Nephron (organoid): ENCODE measurements at regions not wholly inside any gene's neighbourhood (a gene's known extent, or its start where the extent isn't known, plus 50 kb on each side); places are given as distances from the start of the nearest gene placed in this dataset.

ENCODE experiments used
- H3K27ac Mint-ChIP-seq, 3 experiments: 2 replicates each; pipeline ENCODE4 v1.8.0; 2020; ENCODE audit warnings: mixed read lengths in 3 of 3, mild to moderate bottlenecking in 2 of 3, moderate library complexity in 1 of 3
- H3K27me3 Mint-ChIP-seq: 2 replicates; pipeline ENCODE4 v1.8.0; 2021; ENCODE audit warnings: low read depth, mild to moderate bottlenecking, moderate library complexity, mixed read lengths
- H3K36me3 Mint-ChIP-seq: 2 replicates; pipeline ENCODE4 v1.8.0; 2020; ENCODE audit warnings: low read depth, mixed read lengths
- H3K4me1 Mint-ChIP-seq: 2 replicates; pipeline ENCODE4 v1.8.0; 2020; ENCODE audit warnings: mixed read lengths
- H3K4me3 Mint-ChIP-seq, 3 experiments: 2 replicates each; pipeline ENCODE4 v1.8.0; 2020; ENCODE audit warnings: mild to moderate bottlenecking in 3 of 3, mixed read lengths in 3 of 3, moderate library complexity in 2 of 3
- H3K9me3 Mint-ChIP-seq: 2 replicates; pipeline ENCODE4 v1.8.0; 2020; ENCODE audit warnings: mixed read lengths
- TF ChIP-seq, protein P1 (sequence below), 3 experiments: fragments of 200-600 bp; sonication (generic); IDR thresholded peaks; one replicate each; pipeline ENCODE4 v1.5.0; 2021; ENCODE audit warnings: antibody characterized with exemption in 3 of 3; ENCODE audit not compliant: unreplicated experiment in 3 of 3

DNA sequence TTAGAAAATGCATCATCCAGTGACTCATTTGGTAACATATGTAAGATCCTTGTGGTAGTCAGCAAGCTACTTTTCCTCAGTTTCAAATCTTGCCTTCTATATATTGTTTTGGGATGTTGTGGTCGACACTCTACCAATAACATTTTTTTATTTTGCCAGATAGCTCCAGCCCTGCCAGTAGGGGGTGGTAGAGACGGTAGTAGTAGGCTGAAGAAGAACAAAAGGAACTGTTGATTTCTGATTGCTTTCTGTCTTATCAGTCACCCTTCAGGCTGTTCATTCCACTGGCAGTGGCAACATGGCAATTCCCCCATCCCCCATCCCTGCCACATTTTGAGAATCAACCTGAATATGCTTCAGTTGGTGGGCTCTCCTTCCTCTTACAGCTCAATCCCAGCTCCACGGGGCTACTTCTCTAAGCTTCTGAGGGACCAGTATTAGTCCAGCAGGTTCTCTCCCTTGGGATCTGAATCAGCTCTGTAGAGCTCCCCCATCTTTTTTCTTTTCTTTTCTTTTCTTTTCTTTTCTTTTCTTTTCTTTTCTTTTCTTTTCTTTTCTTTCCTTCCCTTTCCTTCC lies 171.5 kb upstream of the VEGFC start:
- Mint-ChIP-seq H3K36me3 (no peaks in the 10 kb centered on the region), H3K4me1 (no peaks in the 10 kb centered on the region), H3K27ac (no peak overlapping the region), H3K27me3 (peaks cover 3% of the 10 kb centered on the region), H3K4me3 (no peak overlapping the region), H3K9me3 (no peaks in the 10 kb centered on the region)
- TF ChIP-seq, protein P1, sequence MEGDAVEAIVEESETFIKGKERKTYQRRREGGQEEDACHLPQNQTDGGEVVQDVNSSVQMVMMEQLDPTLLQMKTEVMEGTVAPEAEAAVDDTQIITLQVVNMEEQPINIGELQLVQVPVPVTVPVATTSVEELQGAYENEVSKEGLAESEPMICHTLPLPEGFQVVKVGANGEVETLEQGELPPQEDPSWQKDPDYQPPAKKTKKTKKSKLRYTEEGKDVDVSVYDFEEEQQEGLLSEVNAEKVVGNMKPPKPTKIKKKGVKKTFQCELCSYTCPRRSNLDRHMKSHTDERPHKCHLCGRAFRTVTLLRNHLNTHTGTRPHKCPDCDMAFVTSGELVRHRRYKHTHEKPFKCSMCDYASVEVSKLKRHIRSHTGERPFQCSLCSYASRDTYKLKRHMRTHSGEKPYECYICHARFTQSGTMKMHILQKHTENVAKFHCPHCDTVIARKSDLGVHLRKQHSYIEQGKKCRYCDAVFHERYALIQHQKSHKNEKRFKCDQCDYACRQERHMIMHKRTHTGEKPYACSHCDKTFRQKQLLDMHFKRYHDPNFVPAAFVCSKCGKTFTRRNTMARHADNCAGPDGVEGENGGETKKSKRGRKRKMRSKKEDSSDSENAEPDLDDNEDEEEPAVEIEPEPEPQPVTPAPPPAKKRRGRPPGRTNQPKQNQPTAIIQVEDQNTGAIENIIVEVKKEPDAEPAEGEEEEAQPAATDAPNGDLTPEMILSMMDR (IDR thresholded peaks at IDR 0.05; ENCODE audit: unreplicated experiment in 3 of 3): no peak

DNA sequence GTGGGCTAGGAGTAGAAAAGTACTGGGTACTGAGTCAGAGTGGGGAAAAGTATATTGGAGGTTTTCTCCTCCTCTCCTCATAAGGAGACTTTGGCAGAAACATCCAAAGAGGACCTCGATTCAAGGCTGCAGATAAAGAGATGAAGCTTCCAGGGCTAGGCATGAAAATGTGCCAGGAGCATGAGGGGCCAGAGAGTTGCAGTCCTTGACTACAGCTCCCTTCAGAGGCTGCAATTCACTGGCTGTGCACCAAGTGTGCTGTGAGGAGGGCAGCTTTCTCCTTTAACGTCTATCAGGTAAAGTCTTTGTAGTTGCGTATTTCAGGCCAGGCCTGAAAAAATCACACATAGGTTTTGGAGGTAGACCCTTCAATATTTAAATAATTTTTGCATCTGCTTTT lies 174.9 kb upstream of the VEGFC start:
- Mint-ChIP-seq H3K27me3 (peaks cover 3% of the 10 kb centered on the region), H3K27ac (no peak overlapping the region), H3K4me1 (no peaks in the 10 kb centered on the region), H3K36me3 (no peaks in the 10 kb centered on the region), H3K9me3 (no peaks in the 10 kb centered on the region), H3K4me3 (no peak overlapping the region)
- TF ChIP-seq, protein P1 (IDR thresholded peaks at IDR 0.05; ENCODE audit: unreplicated experiment in 3 of 3): no peak

DNA sequence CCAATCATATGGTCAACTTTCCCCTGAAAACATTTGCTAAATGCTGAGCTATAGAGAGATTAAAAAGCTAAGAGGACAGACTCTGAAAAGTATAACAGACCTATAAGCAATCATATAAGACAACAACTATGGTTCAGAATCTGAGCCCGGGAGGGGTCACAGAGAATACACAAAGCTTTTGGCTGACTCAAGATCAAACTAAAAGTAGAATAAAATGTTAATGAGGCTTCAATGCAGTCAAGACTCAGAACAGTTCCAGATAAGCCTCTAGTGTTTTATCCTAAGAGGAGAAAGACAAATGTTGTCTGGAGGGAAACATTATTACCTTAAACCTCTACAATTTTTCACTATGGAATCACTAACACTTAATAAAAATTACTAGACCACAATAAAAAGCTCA lies 175.4 kb upstream of the VEGFC start:
- no peaks in the 10 kb centered on the region for H3K4me1 Mint-ChIP-seq
- TF ChIP-seq, protein P1 (IDR thresholded peaks at IDR 0.05; ENCODE audit: unreplicated experiment in 3 of 3): no peak
- no peaks in the 10 kb centered on the region for H3K36me3 Mint-ChIP-seq
- no peaks in the 10 kb centered on the region for H3K9me3 Mint-ChIP-seq
- no peak overlapping the region for H3K27ac Mint-ChIP-seq
- H3K4me3 Mint-ChIP-seq: no peak overlapping the region
- peaks cover 3% of the 10 kb centered on the region for H3K27me3 Mint-ChIP-seq

DNA sequence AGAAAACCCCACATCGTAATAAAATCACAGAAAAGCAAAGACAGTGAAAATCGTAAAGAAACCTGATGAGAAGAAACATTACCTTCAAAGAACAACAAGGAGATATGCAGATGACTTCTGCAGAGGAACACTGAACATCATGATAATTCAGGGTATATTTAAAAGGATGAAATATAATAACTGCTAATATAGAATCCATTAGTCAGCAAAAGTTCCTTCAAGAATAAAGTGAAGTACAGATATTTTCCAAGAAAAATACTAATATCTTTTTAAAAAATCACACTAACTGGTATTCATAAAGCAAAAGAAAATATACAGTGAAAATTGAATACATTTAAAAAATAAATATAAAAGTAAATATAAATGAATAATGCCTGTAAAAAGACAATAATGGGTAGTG lies 176.3 kb upstream of the VEGFC start:
- Mint-ChIP-seq H3K9me3 (no peaks in the 10 kb centered on the region), H3K27ac (no peak overlapping the region), H3K4me3 (no peak overlapping the region), H3K36me3 (no peaks in the 10 kb centered on the region), H3K4me1 (no peaks in the 10 kb centered on the region), H3K27me3 (peaks cover 3% of the 10 kb centered on the region)
- TF ChIP-seq, protein P1 (IDR thresholded peaks at IDR 0.05; ENCODE audit: unreplicated experiment in 3 of 3): no peak

DNA sequence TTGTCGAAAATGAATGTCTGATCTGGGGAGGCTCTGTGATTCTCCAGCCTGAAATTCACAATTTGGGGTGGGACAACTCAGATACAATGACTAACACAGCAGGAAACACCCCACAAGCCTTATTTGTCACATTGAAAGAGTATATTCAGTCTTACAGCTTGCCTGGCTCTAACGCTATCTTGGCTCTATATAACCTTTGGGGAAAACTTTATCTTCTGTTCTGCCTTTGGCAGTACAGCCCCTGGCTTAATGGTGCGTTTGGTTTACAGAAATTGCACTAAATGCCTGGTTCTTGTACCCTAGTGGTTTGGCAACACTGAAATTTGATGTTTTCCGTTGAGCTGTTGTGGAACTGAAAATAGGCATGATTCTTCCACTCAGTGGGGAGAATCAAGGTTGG lies 178.1 kb upstream of the VEGFC start:
- Mint-ChIP-seq H3K27me3 (peaks cover 3% of the 10 kb centered on the region), H3K9me3 (no peaks in the 10 kb centered on the region), H3K4me1 (no peaks in the 10 kb centered on the region), H3K4me3 (no peak overlapping the region), H3K36me3 (no peaks in the 10 kb centered on the region), H3K27ac (no peak overlapping the region)
- TF ChIP-seq, protein P1 (IDR thresholded peaks at IDR 0.05; ENCODE audit: unreplicated experiment in 3 of 3): no peak

DNA sequence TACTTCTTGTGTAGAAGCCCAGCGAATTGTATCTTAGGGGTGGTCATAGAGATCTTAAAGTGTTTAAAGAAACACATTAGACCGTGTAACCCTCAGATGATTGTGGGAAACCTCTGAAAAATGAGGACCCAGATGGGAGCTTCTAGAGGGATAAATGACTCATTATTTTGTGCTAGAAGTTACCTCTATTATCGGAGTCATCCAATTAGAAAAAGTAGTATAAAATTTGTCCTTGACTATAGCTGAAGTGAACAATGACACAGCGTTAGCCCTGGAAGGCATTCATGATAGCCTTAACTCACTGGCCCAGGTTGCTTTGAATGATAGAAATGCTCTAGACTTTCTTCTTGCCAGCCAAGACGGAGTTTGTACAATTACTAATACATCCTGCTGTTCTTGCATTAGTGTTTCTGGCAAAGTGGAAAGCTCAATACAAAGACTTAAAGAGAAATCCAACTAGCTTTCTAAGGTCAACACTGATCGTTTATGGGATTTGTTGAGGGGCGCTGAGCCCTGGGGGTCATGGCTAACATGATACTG lies 178.9 kb upstream of the VEGFC start:
- Mint-ChIP-seq H3K9me3 (no peaks in the 10 kb centered on the region), H3K4me3 (no peak overlapping the region), H3K36me3 (no peaks in the 10 kb centered on the region), H3K27me3 (peaks cover 3% of the 10 kb centered on the region), H3K27ac (no peak overlapping the region), H3K4me1 (no peaks in the 10 kb centered on the region)
- TF ChIP-seq, protein P1 (IDR thresholded peaks at IDR 0.05; ENCODE audit: unreplicated experiment in 3 of 3): no peak
